Endothelial cell of umbilical vein (primary cell): ENCODE measurements at regions not wholly inside any gene's neighbourhood (a gene's known extent, or its start where the extent isn't known, plus 50 kb on each side); places are given as distances from the start of the nearest gene placed in this dataset.

Source experiments
- BruUV-seq: library from RNA; stranded (reverse); fragments of 400-500 nt; replicated peaks from 2 replicates; lab custom pipeline; 2021; lab: Mats Ljungman, UMichigan
- CTCF ChIA-PET: fragments of 300-600, 350-600 bp; sonication (Branson Sonifier 250); formaldehyde crosslinking; loops from one replicate; lab custom pipeline; 2021; ENCODE audit warnings: antibody characterized with exemption, inconsistent platforms; lab: Charles Lee
- POLR2A ChIA-PET: fragments of 300-600, 350-600 bp; sonication (Branson Sonifier 250); formaldehyde crosslinking; loops from one replicate; lab custom pipeline; 2021; ENCODE audit warnings: antibody characterized with exemption, inconsistent platforms; lab: Charles Lee
- DNase-seq: peaks from one replicate; pipeline ENCODE4 v3.0.0-alpha.2; 2011; ENCODE audit warnings: low read depth, low spot score
- FAIRE-seq: peaks from 2 replicates; lab custom pipeline; 2011; peaks lifted over from hg19 to GRCh38; lab: Jason Lieb, UNC
- H2AFZ ChIP-seq: 2 replicates; pipeline ENCODE4 v1.6.0; 2012; ENCODE audit warnings: low read depth, low read length, control low read depth, inconsistent platforms
- H3K27ac ChIP-seq: 2 replicates; pipeline ENCODE4 v1.5.1; 2011; ENCODE audit warnings: low read depth, mild to moderate bottlenecking, control low read depth, low read length, moderate library complexity; ENCODE audit not compliant: insufficient read depth
- H3K27me3 ChIP-seq, 2 experiments: 2 replicates each; pipeline versions ENCODE4 v1.6.0 to v1.6.1; 2011; ENCODE audit warnings: low read length in 2 of 2, mixed read lengths in 1 of 2; ENCODE audit not compliant: control insufficient read depth in 2 of 2, insufficient read depth in 2 of 2
- H3K36me3 ChIP-seq, 2 experiments: 2 replicates in 1 of 2; 3 replicates in 1 of 2; pipeline ENCODE4 v1.5.1; 2011; ENCODE audit warnings: low read length in 2 of 2, mild to moderate bottlenecking in 1 of 2, moderate library complexity in 1 of 2; ENCODE audit not compliant: control insufficient read depth in 2 of 2, insufficient read depth in 2 of 2; ENCODE audit errors: extremely low read depth in 1 of 2
- H3K4me1 ChIP-seq: 3 replicates; pipeline ENCODE4 v1.5.1; 2011; ENCODE audit warnings: mild to moderate bottlenecking, low read length; ENCODE audit not compliant: control insufficient read depth, insufficient read depth; ENCODE audit errors: extremely low read depth
- H3K4me2 ChIP-seq: 2 replicates; pipeline ENCODE4 v1.6.1; 2011; ENCODE audit warnings: low read length, control low read depth, mixed read lengths; ENCODE audit not compliant: insufficient read depth
- H3K4me3 ChIP-seq, 3 experiments: fragments of 200-600 bp in 1 of 3; sonication (generic), shearing (Covaris generic) in 1 of 3; replicated peaks in 1 of 3; 2 replicates each; pipeline ENCODE4 v1.5.1; 2011 to 2016; ENCODE audit warnings: control low read depth in 3 of 3, low read length in 3 of 3, mild to moderate bottlenecking in 2 of 3, inconsistent platforms in 1 of 3, low read depth in 1 of 3, moderate library complexity in 1 of 3; ENCODE audit not compliant: insufficient read depth in 1 of 3
- H3K79me2 ChIP-seq: 2 replicates; pipeline ENCODE4 v1.6.0; 2012; ENCODE audit warnings: low read length, inconsistent platforms; ENCODE audit not compliant: control insufficient read depth, insufficient read depth
- H3K9ac ChIP-seq: replicated peaks from 2 replicates; pipeline ENCODE3; 2011; ENCODE audit warnings: low read length, control low read depth; ENCODE audit not compliant: insufficient read depth; ENCODE audit errors: extremely low read depth
- H3K9me1 ChIP-seq: replicated peaks from 3 replicates; pipeline ENCODE4 v1.6.0; 2011; ENCODE audit warnings: mild to moderate bottlenecking, low read length; ENCODE audit not compliant: control insufficient read depth, insufficient read depth; ENCODE audit errors: extremely low read depth
- H3K9me3 ChIP-seq: replicated peaks from 2 replicates; pipeline ENCODE4 v1.5.1; 2012; ENCODE audit warnings: low read length, inconsistent platforms; ENCODE audit not compliant: control insufficient read depth, insufficient read depth
- H4K20me1 ChIP-seq: replicated peaks from 2 replicates; pipeline ENCODE3; 2011; ENCODE audit warnings: mild to moderate bottlenecking, low read length; ENCODE audit not compliant: control insufficient read depth, insufficient read depth; ENCODE audit errors: extremely low read depth
- EZH2 ChIP-seq: IDR thresholded peaks from 2 replicates; pipeline ENCODE4 v1.6.1; 2012; ENCODE audit warnings: borderline replicate concordance, low read depth, mild to moderate bottlenecking, moderate library complexity, low read length, inconsistent platforms; ENCODE audit not compliant: severe bottlenecking
- FOS ChIP-seq: IDR thresholded peaks from 2 replicates; pipeline ENCODE4 v1.6.1; 2011; ENCODE audit warnings: mild to moderate bottlenecking, low read length, moderate library complexity, borderline replicate concordance; ENCODE audit not compliant: insufficient read depth
- GATA2 ChIP-seq: IDR thresholded peaks from 2 replicates; pipeline ENCODE4 v1.7.0; 2011; ENCODE audit warnings: low read depth, mild to moderate bottlenecking, moderate library complexity, mixed read lengths, low read length; ENCODE audit not compliant: insufficient read length, insufficient read depth
- JUN ChIP-seq: IDR thresholded peaks from 2 replicates; pipeline ENCODE4 v1.6.1; 2011; ENCODE audit warnings: borderline replicate concordance, low read depth; ENCODE audit not compliant: insufficient read length, insufficient read depth
- MYC ChIP-seq: IDR thresholded peaks from one replicate; pipeline ENCODE4 v1.6.1; 2011; ENCODE audit warnings: mild to moderate bottlenecking, low read depth, low read length
- POLR2A ChIP-seq: IDR thresholded peaks from 2 replicates; pipeline ENCODE4 v1.6.1; 2012; ENCODE audit warnings: low read depth, mild to moderate bottlenecking, control low read depth, low read length
- POLR2AphosphoS5 ChIP-seq: IDR thresholded peaks from 2 replicates; pipeline ENCODE4 v1.6.1; 2012; ENCODE audit warnings: low read depth, mild to moderate bottlenecking, control low read depth, low read length, moderate library complexity; ENCODE audit not compliant: insufficient read depth
- dilution Hi-C: fragments of 300-500 bp; cut with MboI; formaldehyde crosslinking; loops from one replicate; pipeline ENCODE4 v1.15.0; 2019; ENCODE audit warnings: low sequenced_read_pairs; ENCODE audit not compliant: extremely low pct_ligation_motif_present
- intact Hi-C: fragments of 100-400 bp; cut with micrococcal nuclease; formaldehyde crosslinking; loops from one replicate; pipeline ENCODE4 v1.10.0; 2022
- TF ChIP-seq, protein P1 (sequence below): IDR thresholded peaks from 2 replicates; pipeline ENCODE4 v1.6.1; 2011; ENCODE audit not compliant: insufficient read depth, insufficient read length
- TF ChIP-seq, protein P2 (sequence below), 2 donors: IDR thresholded peaks; 1 replicate in 1 of 2; 2 replicates in 1 of 2; pipeline ENCODE4 v1.5.1; 2011; ENCODE audit warnings: low read length in 2 of 2, mild to moderate bottlenecking in 2 of 2, moderate library complexity in 2 of 2, control low read depth in 1 of 2, inconsistent platforms in 1 of 2, low read depth in 1 of 2; ENCODE audit not compliant: insufficient read depth in 1 of 2; ENCODE audit errors: extremely low read depth in 1 of 2

DNA sequence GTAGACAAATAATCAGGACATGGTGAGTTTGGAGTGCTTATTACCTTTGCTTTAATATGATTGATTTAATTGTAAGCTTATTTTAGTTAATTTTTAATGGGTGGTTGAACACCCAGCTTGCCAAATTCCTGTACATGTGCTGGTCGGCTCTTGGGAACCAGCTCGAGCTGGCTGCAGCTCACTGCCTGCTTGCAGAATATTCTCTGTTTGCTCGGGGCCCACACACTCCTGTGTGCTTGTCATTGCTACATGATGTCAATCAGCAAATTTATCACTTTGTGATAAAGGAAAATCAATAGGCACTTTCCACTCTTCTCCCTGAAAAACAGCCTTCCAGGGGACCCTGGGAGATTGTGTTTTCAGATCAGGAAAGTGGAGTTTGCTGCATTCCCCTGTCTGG, 141.1 kb upstream of the LHX5 start:
- BruUV-seq, result no TSS peak
- no peak overlapping the region for H3K27ac ChIP-seq
- no peak overlapping the region for H3K4me2 ChIP-seq
- H3K9ac ChIP-seq, result no peak overlapping the region
- TF ChIP-seq, protein P1, sequence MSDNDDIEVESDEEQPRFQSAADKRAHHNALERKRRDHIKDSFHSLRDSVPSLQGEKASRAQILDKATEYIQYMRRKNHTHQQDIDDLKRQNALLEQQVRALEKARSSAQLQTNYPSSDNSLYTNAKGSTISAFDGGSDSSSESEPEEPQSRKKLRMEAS, result no peak
- TF ChIP-seq POLR2AphosphoS5, result no peak
- no peak for TF ChIP-seq GATA2
- TF ChIP-seq, protein P2, sequence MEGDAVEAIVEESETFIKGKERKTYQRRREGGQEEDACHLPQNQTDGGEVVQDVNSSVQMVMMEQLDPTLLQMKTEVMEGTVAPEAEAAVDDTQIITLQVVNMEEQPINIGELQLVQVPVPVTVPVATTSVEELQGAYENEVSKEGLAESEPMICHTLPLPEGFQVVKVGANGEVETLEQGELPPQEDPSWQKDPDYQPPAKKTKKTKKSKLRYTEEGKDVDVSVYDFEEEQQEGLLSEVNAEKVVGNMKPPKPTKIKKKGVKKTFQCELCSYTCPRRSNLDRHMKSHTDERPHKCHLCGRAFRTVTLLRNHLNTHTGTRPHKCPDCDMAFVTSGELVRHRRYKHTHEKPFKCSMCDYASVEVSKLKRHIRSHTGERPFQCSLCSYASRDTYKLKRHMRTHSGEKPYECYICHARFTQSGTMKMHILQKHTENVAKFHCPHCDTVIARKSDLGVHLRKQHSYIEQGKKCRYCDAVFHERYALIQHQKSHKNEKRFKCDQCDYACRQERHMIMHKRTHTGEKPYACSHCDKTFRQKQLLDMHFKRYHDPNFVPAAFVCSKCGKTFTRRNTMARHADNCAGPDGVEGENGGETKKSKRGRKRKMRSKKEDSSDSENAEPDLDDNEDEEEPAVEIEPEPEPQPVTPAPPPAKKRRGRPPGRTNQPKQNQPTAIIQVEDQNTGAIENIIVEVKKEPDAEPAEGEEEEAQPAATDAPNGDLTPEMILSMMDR (IDR thresholded peaks at IDR 0.05; ENCODE audit: extremely low read depth in 1 of 2, insufficient read depth in 1 of 2, low read depth in 1 of 2, low read length in 2 of 2), result no peak
- no peak for TF ChIP-seq EZH2
- no peak for TF ChIP-seq POLR2A
- TF ChIP-seq MYC, result no peak
- TF ChIP-seq JUN, result no peak
- no peak for TF ChIP-seq FOS
- FAIRE-seq (no peak), DNase-seq (no peak)
- no peak overlapping the region for H3K4me3 ChIP-seq
- no peaks in the 10 kb centered on the region for H3K9me1 ChIP-seq
- H2AFZ ChIP-seq, result no peak overlapping the region
- ChIA-PET POLR2A (no interaction called here), CTCF (no interaction called here)
- H3K4me1 ChIP-seq, result no peaks in the 10 kb centered on the region
- peaks cover 0 to 2% of the 10 kb centered on the region in 2 experiments for H3K27me3 ChIP-seq
- H3K9me3 ChIP-seq, result no peaks in the 10 kb centered on the region
- dilution Hi-C loops, result no loop called here
- no peaks in the 10 kb centered on the region for H4K20me1 ChIP-seq
- H3K36me3 ChIP-seq, result no peaks in the 10 kb centered on the region
- intact Hi-C loops, result no loop called here
- H3K79me2 ChIP-seq, result no peaks in the 10 kb centered on the region
